Loucy (cell line): ENCODE measurements at regions not wholly inside any gene's neighbourhood (a gene's known extent, or its start where the extent isn't known, plus 50 kb on each side); places are given as distances from the start of the nearest gene placed in this dataset.

ENCODE experiments used
- CTCF ChIP-seq: fragments of 200-600 bp; sonication (generic); conservative IDR thresholded peaks from 2 replicates; pipeline ENCODE4 v1.5.1; 2014; ENCODE audit warnings: mild to moderate bottlenecking, antibody characterized with exemption, low read length
- EZH2phosphoT487 ChIP-seq: fragments of 200-600 bp; IDR thresholded peaks from 2 replicates; pipeline ENCODE4 v1.6.1; 2018; ENCODE audit warnings: antibody characterized with exemption, mild to moderate bottlenecking, moderate library complexity, borderline replicate concordance

- TF ChIP-seq CTCF (no peak), EZH2phosphoT487 (no peak)
These were observed 202.9 kb upstream of the ADGRL2 start for GRCh38 chr1:81597720-81598426.
